ENCODE measurements at regions not wholly inside any gene's neighbourhood (a gene's known extent, or its start where the extent isn't known, plus 50 kb on each side); places are given as distances from the start of the nearest gene placed in this dataset.

DNA sequence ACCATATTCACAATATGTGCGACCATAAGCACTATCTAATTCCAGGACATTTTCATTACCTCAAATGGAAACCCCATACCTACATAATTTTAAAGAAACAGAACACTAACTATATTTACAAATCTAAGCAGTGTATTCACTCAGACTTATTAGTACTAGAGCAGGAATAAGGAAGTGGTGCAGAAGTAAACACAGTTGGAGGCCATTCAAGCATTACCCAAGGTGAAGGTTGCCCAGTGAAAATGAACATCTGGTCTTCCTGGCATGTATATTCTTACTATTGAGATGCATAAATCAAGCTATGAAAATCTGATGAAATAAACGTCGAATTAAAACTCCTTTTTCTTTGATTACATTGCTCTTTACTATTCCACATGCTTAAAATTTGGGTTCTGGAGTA is 78.9 kb upstream of the TTC14 start:
- ATAC-seq (no peak), DNase-seq (no peak)
- no peaks in the 10 kb centered on the region for H3K36me3 Mint-ChIP-seq (ENCODE audit: low read depth)
- H3K4me3 Mint-ChIP-seq: no peak overlapping the region
- no peaks in the 10 kb centered on the region for H3K27me3 Mint-ChIP-seq
- no peaks in the 10 kb centered on the region for H3K9me3 ChIP-seq (ENCODE audit: control insufficient read depth, low read length, poor library complexity, severe bottlenecking)
- no peak overlapping the region for H3K27ac Mint-ChIP-seq
- no peaks in the 10 kb centered on the region for H3K4me1 Mint-ChIP-seq

DNA sequence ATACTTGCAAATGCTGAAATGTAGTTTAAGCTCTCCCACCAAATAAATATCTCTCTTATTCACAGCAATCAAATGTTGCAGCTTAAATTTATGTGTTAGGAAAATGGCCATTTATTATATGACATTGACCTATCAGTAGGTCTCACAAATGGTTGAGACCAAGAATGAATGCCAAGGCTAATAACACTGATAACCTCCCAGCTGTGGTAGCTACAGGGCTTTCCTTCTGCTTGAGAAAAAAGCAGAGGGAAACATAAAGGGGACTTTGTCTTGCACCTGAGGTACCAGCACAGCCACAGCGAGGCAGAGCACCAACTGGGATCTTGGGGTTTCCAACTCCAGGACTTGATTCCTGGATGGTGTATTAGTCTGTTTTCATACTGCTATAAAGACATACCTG is 73.1 kb upstream of the TTC14 start:
- H3K4me3 Mint-ChIP-seq: no peak overlapping the region
- no peaks in the 10 kb centered on the region for H3K36me3 Mint-ChIP-seq (ENCODE audit: low read depth)
- H3K27me3 Mint-ChIP-seq: peaks cover 4% of the 10 kb centered on the region
- no peak overlapping the region for H3K27ac Mint-ChIP-seq
- no peak for DNase-seq
- H3K9me3 ChIP-seq (ENCODE audit: control insufficient read depth, low read length, poor library complexity, severe bottlenecking): no peaks in the 10 kb centered on the region
- no peak for ATAC-seq
- H3K4me1 Mint-ChIP-seq: no peaks in the 10 kb centered on the region

GRCh38 chr3:180529778-180530177 is 72.2 kb upstream of the TTC14 start:
- no peak overlapping the region for H3K27ac Mint-ChIP-seq
- no peak for DNase-seq
- ATAC-seq: no peak
- no peaks in the 10 kb centered on the region for H3K4me1 Mint-ChIP-seq
- H3K9me3 ChIP-seq (ENCODE audit: control insufficient read depth, low read length, poor library complexity, severe bottlenecking): no peaks in the 10 kb centered on the region
- no peak overlapping the region for H3K4me3 Mint-ChIP-seq
- H3K36me3 Mint-ChIP-seq (ENCODE audit: low read depth): no peaks in the 10 kb centered on the region
- H3K27me3 Mint-ChIP-seq: peaks cover 4% of the 10 kb centered on the region

- DNase-seq (no peak), ATAC-seq (no peak)
- Mint-ChIP-seq H3K27ac (no peak overlapping the region), H3K4me1 (no peaks in the 10 kb centered on the region), H3K36me3 (ENCODE audit: low read depth) (no peaks in the 10 kb centered on the region), H3K27me3 (peaks cover 4% of the 10 kb centered on the region), H3K4me3 (no peak overlapping the region)
- no peaks in the 10 kb centered on the region for H3K9me3 ChIP-seq (ENCODE audit: control insufficient read depth, low read length, poor library complexity, severe bottlenecking)
These were observed 71.7 kb upstream of the TTC14 start for GRCh38 chr3:180530276-180530675.

DNA sequence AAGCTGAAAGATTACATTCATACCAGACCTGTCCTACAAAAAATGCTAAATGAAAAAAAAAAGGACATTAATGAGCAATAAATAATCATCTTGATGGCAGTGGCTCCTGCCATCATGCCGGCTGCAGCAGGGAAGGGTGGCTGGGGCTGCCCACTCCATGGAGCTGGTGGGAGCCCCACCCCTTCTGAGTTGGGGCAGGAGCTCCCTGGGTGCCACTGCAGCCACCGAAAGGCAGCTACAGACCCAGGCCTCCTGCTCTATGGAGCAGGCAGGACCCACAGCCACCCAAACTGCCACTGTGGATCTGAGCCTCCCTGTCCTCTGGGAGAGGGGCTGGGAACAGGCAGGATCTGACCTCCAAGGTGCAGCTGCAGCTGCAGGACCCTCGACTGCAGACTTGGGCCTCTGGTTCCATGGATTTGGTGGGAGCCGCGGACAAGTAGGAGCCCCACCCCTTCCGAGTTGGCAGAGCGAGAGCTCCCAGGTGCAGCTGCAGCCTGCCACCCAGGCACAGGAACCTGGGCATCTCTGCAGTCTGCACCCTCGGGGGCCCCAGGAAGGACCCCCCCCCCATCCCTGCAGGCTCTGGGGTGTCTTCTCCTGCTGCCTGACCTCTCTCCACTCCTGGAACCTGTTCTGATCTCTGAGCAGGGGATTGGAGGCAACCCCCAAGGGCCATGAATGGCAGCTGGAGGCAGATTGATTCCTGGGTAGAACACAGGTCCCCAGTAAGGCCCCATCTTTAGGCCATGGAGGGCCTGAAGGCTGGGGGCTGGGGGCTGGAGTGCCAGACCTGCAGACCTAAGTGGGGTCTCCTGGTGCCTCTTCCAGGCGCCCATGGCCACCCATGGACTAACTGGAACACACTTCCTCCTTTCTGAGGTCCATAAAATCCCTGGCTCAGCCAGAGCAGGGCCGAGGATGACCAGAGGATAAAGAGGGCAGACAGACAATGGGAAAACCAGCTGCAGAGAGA is 70.4 kb upstream of the TTC14 start:
- ATAC-seq (no peak), DNase-seq (no peak)
- no peaks in the 10 kb centered on the region for H3K4me1 Mint-ChIP-seq

DNA sequence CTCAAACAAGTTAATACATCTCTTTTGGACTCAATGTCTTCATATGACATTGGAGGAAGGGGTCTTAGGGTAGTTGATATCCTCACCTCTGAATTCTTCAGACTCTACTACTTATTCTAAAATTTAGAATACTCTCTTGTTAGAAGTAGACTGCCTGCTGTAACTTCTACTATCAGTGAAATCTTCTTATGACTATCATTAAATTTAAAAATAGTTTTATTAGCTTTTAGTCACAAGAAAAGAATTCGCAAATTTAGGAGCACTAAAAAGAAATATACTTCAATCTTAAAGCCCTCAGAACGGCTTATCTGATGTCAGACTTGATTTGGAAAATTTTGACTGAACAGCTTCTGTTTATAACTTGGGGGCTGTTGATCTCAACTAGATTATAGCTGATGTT is 67.1 kb upstream of the TTC14 start:
- Mint-ChIP-seq H3K4me3 (no peak overlapping the region), H3K36me3 (ENCODE audit: low read depth) (no peaks in the 10 kb centered on the region), H3K4me1 (no peaks in the 10 kb centered on the region), H3K27me3 (no peaks in the 10 kb centered on the region), H3K27ac (no peak overlapping the region)
- no peaks in the 10 kb centered on the region for H3K9me3 ChIP-seq (ENCODE audit: control insufficient read depth, low read length, poor library complexity, severe bottlenecking)
- DNase-seq (no peak), ATAC-seq (no peak)

More for the DNA sequence above, 70.4 kb upstream of the TTC14 start:
- no peak overlapping the region for H3K4me3 Mint-ChIP-seq
- no peaks in the 10 kb centered on the region for H3K36me3 Mint-ChIP-seq (ENCODE audit: low read depth)
- no peaks in the 10 kb centered on the region for H3K9me3 ChIP-seq (ENCODE audit: control insufficient read depth, low read length, poor library complexity, severe bottlenecking)
- H3K27ac Mint-ChIP-seq: no peak overlapping the region
- H3K27me3 Mint-ChIP-seq: peaks cover 4% of the 10 kb centered on the region

GRCh38 chr3:180538493-180538892 is 63.5 kb upstream of the TTC14 start:
- Mint-ChIP-seq H3K4me3 (no peak overlapping the region), H3K4me1 (no peaks in the 10 kb centered on the region), H3K36me3 (ENCODE audit: low read depth) (no peaks in the 10 kb centered on the region), H3K27me3 (peaks cover 4% of the 10 kb centered on the region), H3K27ac (no peak overlapping the region)
- DNase-seq: no peak
- no peaks in the 10 kb centered on the region for H3K9me3 ChIP-seq (ENCODE audit: control insufficient read depth, low read length, poor library complexity, severe bottlenecking)
- ATAC-seq: no peak

GRCh38 chr3:180543877-180544276 is 58.1 kb upstream of the TTC14 start:
- Mint-ChIP-seq H3K4me1 (no peaks in the 10 kb centered on the region), H3K4me3 (no peak overlapping the region), H3K36me3 (ENCODE audit: low read depth) (no peaks in the 10 kb centered on the region), H3K27ac (no peak overlapping the region), H3K27me3 (peaks cover 14% of the 10 kb centered on the region)
- DNase-seq (no peak), ATAC-seq (no peak)
- H3K9me3 ChIP-seq (ENCODE audit: control insufficient read depth, low read length, poor library complexity, severe bottlenecking): no peaks in the 10 kb centered on the region

DNA sequence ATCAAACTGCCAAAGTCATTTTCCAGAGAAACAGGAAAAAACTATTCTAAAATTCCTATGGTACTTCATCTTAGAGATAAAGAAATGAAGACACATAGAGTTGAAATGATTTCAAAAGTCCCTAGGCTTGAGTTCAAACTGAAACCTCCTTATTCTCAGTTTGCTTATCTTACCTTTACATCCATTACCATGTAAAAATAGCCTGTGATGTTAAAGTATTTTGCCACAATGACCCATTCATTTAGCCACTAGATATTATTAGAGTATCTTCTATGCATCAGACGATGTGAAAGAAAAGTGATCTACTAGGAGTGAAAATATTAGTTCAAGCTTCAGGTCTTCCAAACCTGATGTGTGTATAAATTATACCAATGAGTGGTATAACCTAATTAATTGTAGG is 55.1 kb upstream of the TTC14 start:
- no peaks in the 10 kb centered on the region for H3K9me3 ChIP-seq (ENCODE audit: control insufficient read depth, low read length, poor library complexity, severe bottlenecking)
- Mint-ChIP-seq H3K27ac (no peak overlapping the region), H3K4me1 (no peaks in the 10 kb centered on the region), H3K27me3 (peaks cover 14% of the 10 kb centered on the region), H3K36me3 (ENCODE audit: low read depth) (no peaks in the 10 kb centered on the region), H3K4me3 (no peak overlapping the region)
- ATAC-seq: no peak
- DNase-seq: no peak

DNA sequence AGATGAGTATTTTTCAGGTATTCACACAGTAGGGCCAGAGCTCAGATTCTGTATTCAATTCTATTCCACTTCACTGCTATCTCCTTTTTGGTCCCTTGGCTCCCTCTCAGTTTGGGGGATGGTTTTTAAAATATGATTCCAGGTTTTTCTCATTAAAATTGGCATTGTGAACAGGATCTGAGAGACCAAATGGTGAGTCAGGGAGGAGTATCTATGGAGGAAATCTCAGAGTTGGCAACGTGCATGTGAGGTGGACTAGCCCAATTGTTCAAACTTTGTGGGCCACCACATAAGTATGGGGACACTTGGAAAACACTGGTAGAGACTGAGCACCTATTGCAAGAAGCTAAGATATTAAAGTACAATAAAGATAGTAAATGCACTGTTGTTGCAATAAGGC is 53.9 kb upstream of the TTC14 start:
- H3K36me3 Mint-ChIP-seq (ENCODE audit: low read depth): no peaks in the 10 kb centered on the region

More for the DNA sequence above, 53.9 kb upstream of the TTC14 start:
- ATAC-seq (no peak), DNase-seq (no peak)
- Mint-ChIP-seq H3K27ac (no peak overlapping the region), H3K27me3 (peaks cover 14% of the 10 kb centered on the region), H3K4me3 (no peak overlapping the region), H3K4me1 (no peaks in the 10 kb centered on the region)
- H3K9me3 ChIP-seq (ENCODE audit: control insufficient read depth, low read length, poor library complexity, severe bottlenecking): no peaks in the 10 kb centered on the region
